GM19238 (cell line): ENCODE measurements at regions not wholly inside any gene's neighbourhood (a gene's known extent, or its start where the extent isn't known, plus 50 kb on each side); places are given as distances from the start of the nearest gene placed in this dataset.

Source experiments
- DNase-seq: peaks from one replicate; pipeline ENCODE4 v3.0.0; 2011; ENCODE audit warnings: low spot score; ENCODE audit not compliant: insufficient read length

GRCh38 chr11:115918576-115918975, 414.4 kb upstream of the CADM1 start:
- no peak for DNase-seq

GRCh38 chr11:115916608-115917007, 412.4 kb upstream of the CADM1 start:
- DNase-seq, result no peak

GRCh38 chr11:115912484-115912945, 408.3 kb upstream of the CADM1 start:
- no peak for DNase-seq

- no peak for DNase-seq
Measured at GRCh38 chr11:115911613-115912346, 407.6 kb upstream of the CADM1 start.

- no peak for DNase-seq
Measured at GRCh38 chr11:115910379-115910778, 406.2 kb upstream of the CADM1 start.

- no peak for DNase-seq
Measured at GRCh38 chr11:115906171-115906570, 402.0 kb upstream of the CADM1 start.

- no peak for DNase-seq
Measured at GRCh38 chr11:115905341-115906000, 401.3 kb upstream of the CADM1 start.

- no peak for DNase-seq
Measured at GRCh38 chr11:115903179-115903578, 399.0 kb upstream of the CADM1 start.

GRCh38 chr11:115901069-115901468, 396.9 kb upstream of the CADM1 start:
- no peak for DNase-seq

- no peak for DNase-seq
Measured at GRCh38 chr11:115900111-115900510, 395.9 kb upstream of the CADM1 start.

- no peak for DNase-seq
Measured at GRCh38 chr11:115897707-115898106, 393.5 kb upstream of the CADM1 start.

GRCh38 chr11:115896084-115896483, 391.9 kb upstream of the CADM1 start:
- no peak for DNase-seq

GRCh38 chr11:115895594-115895993, 391.4 kb upstream of the CADM1 start:
- no peak for DNase-seq

- DNase-seq, result no peak
Measured at GRCh38 chr11:115894176-115894575, 390.0 kb upstream of the CADM1 start.

- no peak for DNase-seq
Measured at GRCh38 chr11:115893461-115894099, 389.4 kb upstream of the CADM1 start.

GRCh38 chr11:115892016-115892415, 387.8 kb upstream of the CADM1 start:
- no peak for DNase-seq

- DNase-seq, result no peak
Measured at GRCh38 chr11:115891581-115891980, 387.4 kb upstream of the CADM1 start.

- DNase-seq, result no peak
Measured at GRCh38 chr11:115890500-115890899, 386.3 kb upstream of the CADM1 start.

- DNase-seq, result no peak
Measured at GRCh38 chr11:115889712-115890111, 385.5 kb upstream of the CADM1 start.

- DNase-seq, result no peak
Measured at GRCh38 chr11:115887727-115888126, 383.5 kb upstream of the CADM1 start.

- no peak for DNase-seq
Measured at GRCh38 chr11:115887316-115887715, 383.1 kb upstream of the CADM1 start.

GRCh38 chr11:115886422-115886733, 382.2 kb upstream of the CADM1 start:
- no peak for DNase-seq
